ENCODE measurements at regions not wholly inside any gene's neighbourhood (a gene's known extent, or its start where the extent isn't known, plus 50 kb on each side); places are given as distances from the start of the nearest gene placed in this dataset.
"Not testable (repeated sequence)": the region's sequence is repeated elsewhere in the genome, so short reads cannot be mapped to it uniquely, and the experiment has no call there.

GRCh38 chr4:96448315-96448872 is 608.5 kb downstream of the PDHA2 start:
- no peaks in the 10 kb centered on the region for H3K4me1 ChIP-seq
- no peak overlapping the region for H3K4me3 ChIP-seq (ENCODE audit: low read depth, low read length)
- no peaks in the 10 kb centered on the region for H3K27me3 ChIP-seq
- H3K36me3 ChIP-seq = no peaks in the 10 kb centered on the region
- no peak for DNase-seq
- no peak for TF ChIP-seq CTCF (IDR thresholded peaks at IDR 0.05; ENCODE audit: low read depth, low read length)
- no peaks in the 10 kb centered on the region for H3K9me3 ChIP-seq

GRCh38 chr4:96455045-96455720 is 615.3 kb downstream of the PDHA2 start:
- no peaks in the 10 kb centered on the region for H3K27me3 ChIP-seq
- TF ChIP-seq CTCF (IDR thresholded peaks at IDR 0.05; ENCODE audit: low read depth, low read length) = peak; percentile 51
- no peaks in the 10 kb centered on the region for H3K4me1 ChIP-seq
- DNase-seq = peak; percentile 19
- H3K36me3 ChIP-seq = no peaks in the 10 kb centered on the region
- H3K9me3 ChIP-seq = no peaks in the 10 kb centered on the region
- no peak overlapping the region for H3K4me3 ChIP-seq (ENCODE audit: low read depth, low read length)

GRCh38 chr4:96458031-96458430 is 618.1 kb downstream of the PDHA2 start:
- not testable (repeated sequence) for H3K4me1 ChIP-seq; H3K9me3 ChIP-seq; H3K4me3 ChIP-seq (ENCODE audit: low read depth, low read length); DNase-seq; H3K27me3 ChIP-seq; H3K36me3 ChIP-seq

GRCh38 chr4:96459105-96459504 is 619.2 kb downstream of the PDHA2 start:
- no peaks in the 10 kb centered on the region for H3K4me1 ChIP-seq
- no peak overlapping the region for H3K4me3 ChIP-seq (ENCODE audit: low read depth, low read length)
- H3K9me3 ChIP-seq = no peaks in the 10 kb centered on the region
- no peak for DNase-seq
- H3K27me3 ChIP-seq = no peaks in the 10 kb centered on the region
- H3K36me3 ChIP-seq = no peaks in the 10 kb centered on the region
- TF ChIP-seq CTCF (IDR thresholded peaks at IDR 0.05; ENCODE audit: low read depth, low read length) = no peak

- Histone ChIP-seq H3K4me3 (ENCODE audit: low read depth, low read length) (no peak overlapping the region), H3K27me3 (no peaks in the 10 kb centered on the region), H3K36me3 (no peaks in the 10 kb centered on the region), H3K4me1 (no peaks in the 10 kb centered on the region), H3K9me3 (no peaks in the 10 kb centered on the region)
- no peak for TF ChIP-seq CTCF (IDR thresholded peaks at IDR 0.05; ENCODE audit: low read depth, low read length)
- no peak for DNase-seq
Observed at GRCh38 chr4:96465834-96466233, 625.9 kb downstream of the PDHA2 start.

- Histone ChIP-seq H3K36me3 (no peaks in the 10 kb centered on the region), H3K27me3 (no peaks in the 10 kb centered on the region), H3K9me3 (no peaks in the 10 kb centered on the region), H3K4me3 (ENCODE audit: low read depth, low read length) (no peak overlapping the region), H3K4me1 (no peaks in the 10 kb centered on the region)
- TF ChIP-seq CTCF (IDR thresholded peaks at IDR 0.05; ENCODE audit: low read depth, low read length) = no peak
- no peak for DNase-seq
Observed at GRCh38 chr4:96471956-96472867, 632.3 kb downstream of the PDHA2 start.

All from BE2C (cell line).